Activated CD8-positive, alpha-beta memory T cell treated with anti-CD3 and anti-CD28 coated beads, Interleukin-2, amount 50 U/mL, for 48 hours (primary cell): ENCODE measurements at regions not wholly inside any gene's neighbourhood (a gene's known extent, or its start where the extent isn't known, plus 50 kb on each side); places are given as distances from the start of the nearest gene placed in this dataset.

Experiments used
- DNase-seq: peaks from one replicate; pipeline ENCODE4 v3.0.0-alpha.2; 2020

DNA sequence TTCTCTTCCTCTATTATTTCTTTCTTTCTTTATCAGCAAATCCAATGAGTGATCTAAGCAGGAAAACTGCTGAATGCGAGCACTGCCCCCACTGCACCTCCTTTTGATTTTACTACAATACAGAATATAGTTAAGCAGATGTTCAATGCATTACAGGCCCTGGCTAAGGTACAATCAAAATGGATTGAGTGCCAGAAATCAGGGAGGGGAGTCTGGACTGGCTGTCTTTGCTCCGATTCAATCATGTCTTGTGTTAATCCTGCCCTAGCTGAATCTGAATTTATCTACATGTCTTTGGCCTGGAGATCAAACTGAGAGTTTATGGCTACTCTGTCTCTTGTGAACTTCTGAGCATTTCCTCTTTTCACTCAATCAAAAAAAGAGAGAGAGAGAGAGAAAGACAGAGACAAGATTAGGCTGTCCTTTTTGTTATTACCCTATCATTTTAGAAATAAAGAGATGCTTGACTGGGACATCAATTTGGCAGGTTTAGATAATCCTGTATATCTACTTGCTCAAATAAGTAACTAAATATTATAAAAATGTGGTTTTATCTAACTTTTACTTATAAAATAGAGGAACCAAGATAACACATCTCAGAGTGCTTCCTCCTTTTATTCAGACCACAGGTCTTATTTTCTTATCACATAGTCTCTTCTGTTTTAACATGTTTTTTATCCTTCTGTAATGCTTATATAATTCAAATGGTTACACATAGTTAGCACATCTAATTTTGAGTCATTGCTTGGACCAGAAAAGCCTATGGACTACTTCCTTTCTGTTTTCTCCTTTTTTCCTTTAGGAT is 656.2 kb downstream of the KCNJ2 start:
- no peak for DNase-seq

GRCh38 chr17:70829876-70830275 is 660.5 kb downstream of the KCNJ2 start:
- DNase-seq: no peak

- no peak for DNase-seq
Measured at GRCh38 chr17:70834039-70834438, 664.7 kb downstream of the KCNJ2 start.

- no peak for DNase-seq
Measured at GRCh38 chr17:70848785-70849184, 679.5 kb downstream of the KCNJ2 start.

DNA sequence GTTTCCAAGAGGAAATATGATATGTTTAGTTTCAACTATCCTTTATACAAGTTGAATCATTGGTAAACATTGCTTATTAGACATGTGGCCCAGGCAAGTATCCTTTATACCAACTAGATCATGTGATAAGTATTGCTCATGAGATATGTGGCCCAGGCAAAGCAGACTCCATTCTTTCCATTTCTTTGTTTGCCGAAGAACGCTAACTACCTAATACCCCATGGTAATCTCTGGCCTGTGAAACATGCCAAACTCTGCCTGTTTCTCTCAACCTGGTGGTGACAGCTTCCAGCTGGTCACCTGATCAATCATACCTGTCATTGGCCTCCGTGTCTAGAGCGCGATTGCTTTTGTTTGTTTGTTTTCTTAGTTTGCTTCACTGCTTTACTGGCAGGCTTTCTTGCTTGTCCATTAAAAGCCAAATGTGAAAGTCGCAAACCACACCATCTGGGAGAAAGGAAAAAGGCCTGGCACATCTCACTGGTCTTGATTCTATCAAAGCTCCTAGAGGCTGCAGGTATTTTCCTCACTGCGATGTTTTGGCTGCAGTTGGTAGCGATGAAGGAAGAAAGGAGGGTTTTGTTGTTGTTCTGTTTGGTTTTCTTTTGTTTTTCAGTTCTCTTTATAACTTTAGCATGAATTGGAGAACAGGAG is 686.2 kb downstream of the KCNJ2 start:
- DNase-seq: no peak

- DNase-seq: no peak
Measured at GRCh38 chr17:70857351-70857750, 688.0 kb downstream of the KCNJ2 start.

- no peak for DNase-seq
Measured at GRCh38 chr17:70859829-70860228, 690.5 kb downstream of the KCNJ2 start.

- DNase-seq: no peak
Measured at GRCh38 chr17:70862295-70862694, 693.0 kb downstream of the KCNJ2 start.

DNA sequence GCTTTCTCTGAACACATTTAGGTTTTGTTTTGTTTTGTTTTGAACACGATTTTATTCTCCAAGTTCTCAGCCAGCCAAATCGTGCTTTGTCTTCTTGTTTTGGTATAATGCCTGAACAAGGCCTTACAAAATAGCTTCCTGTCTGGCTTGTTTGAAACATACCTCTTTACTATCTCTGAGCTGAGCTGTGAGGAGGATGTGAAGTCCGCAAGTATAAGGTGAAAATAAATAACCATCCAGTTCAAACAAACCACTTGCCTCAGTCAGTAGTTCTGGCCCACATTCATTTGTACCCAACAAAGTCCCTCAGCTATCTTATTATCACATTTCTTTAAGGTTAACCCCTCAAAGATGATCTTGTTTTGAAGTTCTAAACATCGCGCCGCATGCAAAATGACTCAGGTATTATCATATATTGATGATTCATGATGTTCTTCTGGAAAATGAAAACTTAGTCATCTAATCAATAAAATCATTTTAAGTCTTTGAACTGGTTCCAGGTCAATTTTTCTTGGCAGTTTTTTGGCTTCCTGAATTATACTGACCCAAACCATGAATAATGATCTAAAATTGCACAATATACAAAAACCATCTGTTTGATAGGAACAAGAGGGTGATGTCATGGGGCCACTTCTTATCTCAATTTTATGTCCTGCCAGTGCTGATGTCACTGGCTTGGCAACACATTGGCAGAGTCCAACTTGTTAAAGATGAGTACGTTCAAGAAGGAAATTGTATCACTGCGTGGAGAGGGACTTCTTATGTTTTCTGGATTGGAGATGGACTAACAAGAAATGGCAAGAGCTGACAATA is 694.3 kb downstream of the KCNJ2 start:
- no peak for DNase-seq

- no peak for DNase-seq
Measured at GRCh38 chr17:70865993-70866804, 696.9 kb downstream of the KCNJ2 start.

GRCh38 chr17:70868149-70868548 is 698.8 kb downstream of the KCNJ2 start:
- DNase-seq: no peak

DNA sequence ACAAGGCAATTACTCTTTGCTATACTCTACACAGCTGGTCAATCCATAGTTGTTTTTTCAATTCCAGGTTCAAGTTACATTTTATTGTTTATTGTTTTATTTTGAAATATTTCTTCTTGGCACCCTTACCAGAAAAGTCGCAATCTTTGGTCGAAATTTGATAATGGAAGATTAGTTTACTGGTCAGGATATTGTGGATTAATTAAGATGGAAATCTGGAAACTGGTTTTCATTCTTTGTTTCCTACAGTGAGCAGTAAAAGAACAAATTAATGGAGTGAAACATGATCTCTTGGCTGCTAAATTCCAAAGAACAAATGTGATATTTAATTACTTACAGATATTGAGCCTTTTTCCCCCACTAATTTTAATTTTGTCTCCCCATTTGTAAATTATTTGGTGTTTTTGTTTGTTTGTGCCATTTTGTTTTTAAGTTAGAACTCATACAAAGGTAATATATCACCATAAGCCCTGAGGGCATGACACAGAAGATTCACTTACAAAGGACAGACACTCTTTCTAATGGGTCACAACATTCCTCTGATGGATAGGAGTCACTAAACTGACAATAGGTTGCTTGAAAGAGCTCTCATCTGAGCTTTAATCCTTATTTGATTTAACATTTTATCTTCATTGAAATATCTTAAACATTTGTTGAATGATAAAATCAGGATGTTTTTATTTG is 700.2 kb downstream of the KCNJ2 start:
- no peak for DNase-seq

GRCh38 chr17:70871180-70871818 is 702.0 kb downstream of the KCNJ2 start:
- DNase-seq: no peak

GRCh38 chr17:70872103-70872502 is 702.8 kb downstream of the KCNJ2 start:
- no peak for DNase-seq

DNA sequence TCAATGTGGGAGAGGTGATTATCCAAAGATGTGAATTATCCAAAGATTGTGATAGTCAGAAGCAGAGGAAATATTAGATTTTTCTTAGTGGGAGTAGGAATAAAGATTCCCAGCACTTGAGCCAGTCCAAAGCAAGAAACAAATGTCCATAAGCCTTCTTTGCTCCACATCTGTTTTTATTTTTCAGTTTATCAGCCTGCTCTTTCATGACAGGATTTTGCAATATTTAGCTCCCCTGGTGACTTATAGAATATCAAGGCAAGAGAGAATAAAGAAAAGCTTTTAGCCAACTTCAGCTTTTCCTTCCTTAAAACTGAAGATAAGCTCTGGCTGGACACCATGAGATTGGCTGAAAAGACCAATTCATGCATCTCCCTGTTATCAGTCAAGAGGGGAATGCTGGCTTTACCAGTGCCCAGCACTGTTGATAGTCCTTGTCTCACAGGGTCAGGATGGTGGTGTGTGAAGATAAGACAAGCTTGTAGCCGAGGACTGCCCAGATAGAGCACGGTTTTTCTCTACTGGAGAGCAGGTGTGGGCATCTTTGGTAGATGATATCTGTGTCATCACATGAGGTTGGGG is 706.5 kb downstream of the KCNJ2 start:
- no peak for DNase-seq

DNA sequence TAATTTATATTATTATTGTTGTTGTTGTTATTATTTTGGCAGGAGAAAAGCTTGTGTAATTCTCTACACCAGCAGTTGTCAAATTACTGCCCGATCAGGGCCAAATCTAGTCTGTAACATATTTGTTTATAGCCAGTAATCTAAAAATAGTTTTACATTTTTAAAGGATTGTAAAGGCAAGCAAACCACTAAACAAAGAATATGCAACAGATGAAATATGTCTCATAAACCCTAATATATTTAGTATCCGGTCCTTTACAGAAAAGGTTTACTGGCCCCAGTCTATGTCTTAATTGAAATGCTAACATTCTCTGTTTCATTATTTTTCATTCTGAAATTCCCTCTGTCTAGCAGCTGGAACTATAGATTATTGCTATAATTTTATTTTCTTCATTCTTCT is 709.5 kb downstream of the KCNJ2 start:
- DNase-seq: no peak

DNA sequence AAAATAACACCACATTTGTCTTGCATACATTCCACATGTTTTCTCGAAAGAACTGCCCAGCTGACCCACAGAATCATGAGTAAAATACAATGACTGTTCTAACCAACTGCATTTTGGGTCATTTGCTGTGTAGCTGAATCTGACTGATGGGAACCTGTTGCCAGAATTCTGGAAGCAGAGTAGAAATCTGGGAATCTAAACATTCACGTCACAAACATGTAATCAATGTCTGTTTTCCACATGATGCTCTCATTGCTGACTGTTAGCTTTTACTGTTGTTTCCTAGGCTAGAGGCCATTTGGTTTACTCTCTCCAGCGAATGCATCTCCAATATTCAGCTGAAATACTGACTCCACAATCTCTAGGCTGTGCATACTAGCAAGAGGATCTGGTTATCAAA is 710.1 kb downstream of the KCNJ2 start:
- no peak for DNase-seq

- no peak for DNase-seq
Measured at GRCh38 chr17:70881093-70881492, 711.8 kb downstream of the KCNJ2 start.

DNA sequence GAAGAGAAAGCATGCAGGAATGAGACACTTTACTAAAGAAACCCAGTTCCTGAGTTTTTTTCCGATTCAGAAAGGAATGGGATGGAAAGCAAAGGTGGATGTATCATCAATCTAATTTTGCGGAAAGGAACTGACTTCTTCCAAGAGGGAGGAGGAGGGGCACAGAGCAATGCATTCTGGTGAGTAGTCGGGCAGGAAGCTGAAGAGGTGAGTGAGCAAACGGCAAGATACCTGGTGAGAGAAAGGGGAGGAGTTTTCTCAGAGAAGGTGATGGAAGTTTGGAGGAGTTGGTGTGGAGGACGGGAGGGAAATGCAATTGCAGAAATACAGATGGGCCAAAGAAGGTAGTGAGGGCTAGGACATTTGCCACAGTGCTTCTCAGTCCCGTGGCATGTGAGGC is 713.2 kb downstream of the KCNJ2 start:
- no peak for DNase-seq

GRCh38 chr17:70886648-70887047 is 717.3 kb downstream of the KCNJ2 start:
- no peak for DNase-seq

GRCh38 chr17:70888324-70888723 is 719.0 kb downstream of the KCNJ2 start:
- DNase-seq: no peak
